Brain microvascular endothelial cell (primary cell): ENCODE measurements at regions not wholly inside any gene's neighbourhood (a gene's known extent, or its start where the extent isn't known, plus 50 kb on each side); places are given as distances from the start of the nearest gene placed in this dataset.
A peak's percentile ranks its signal among the peaks of the same experiment; 100 is the strongest.

Source experiments
- DNase-seq: peaks from one replicate; pipeline ENCODE4 v3.0.0-alpha.2; 2020
- H3K27ac ChIP-seq: fragments of 250-450 bp; sonication (Bioruptor Pico); 2 replicates; pipeline ENCODE4 v1.5.1; 2020; ENCODE audit warnings: mild to moderate bottlenecking, moderate library complexity
- H3K27me3 ChIP-seq: fragments of 250-450 bp; sonication (Bioruptor Pico); replicated peaks from 2 replicates; pipeline ENCODE4 v1.5.1; 2020; ENCODE audit warnings: mild to moderate bottlenecking
- H3K36me3 ChIP-seq: fragments of 250-450 bp; sonication (Bioruptor Pico); replicated peaks from 2 replicates; pipeline ENCODE4 v1.5.1; 2020; ENCODE audit warnings: mild to moderate bottlenecking
- H3K4me3 ChIP-seq: 2 replicates; pipeline ENCODE4 v1.5.1; 2011; ENCODE audit warnings: low read depth, mild to moderate bottlenecking, control low read depth, low read length, moderate library complexity
- in situ Hi-C: cut with HindIII; loops from 2 replicates; pipeline ENCODE4 v1.10.0; 2017; ENCODE audit warnings: low sequenced_read_pairs, low pct_ligation_motif_present
- TF ChIP-seq, protein P1 (sequence below): IDR thresholded peaks from 2 replicates; pipeline ENCODE4 v1.5.1; 2011; ENCODE audit warnings: low read depth, mild to moderate bottlenecking, moderate library complexity, low read length, control low read depth, inconsistent platforms; ENCODE audit errors: missing control alignments

DNA sequence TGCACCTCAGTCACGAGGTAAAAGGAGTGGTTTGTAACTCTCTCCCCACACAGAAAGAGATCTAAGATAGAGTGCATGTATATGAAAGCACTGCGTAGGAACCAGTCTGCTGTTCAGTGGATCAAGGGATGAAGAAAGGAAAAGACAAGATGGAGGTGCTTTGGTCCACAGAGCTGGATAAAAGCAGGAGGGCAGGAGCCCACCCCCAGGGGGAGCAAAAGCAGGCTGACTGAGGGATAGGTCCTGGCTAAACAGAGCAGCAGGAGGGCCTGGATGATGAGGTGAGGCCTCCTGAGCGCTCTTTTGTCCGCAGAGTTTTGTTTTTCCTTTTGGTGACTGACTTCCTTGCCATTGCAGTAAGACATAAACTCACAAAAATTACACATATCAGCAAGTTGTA, 293.5 kb upstream of the C9orf72 start:
- DNase-seq = no peak
- TF ChIP-seq, protein P1, sequence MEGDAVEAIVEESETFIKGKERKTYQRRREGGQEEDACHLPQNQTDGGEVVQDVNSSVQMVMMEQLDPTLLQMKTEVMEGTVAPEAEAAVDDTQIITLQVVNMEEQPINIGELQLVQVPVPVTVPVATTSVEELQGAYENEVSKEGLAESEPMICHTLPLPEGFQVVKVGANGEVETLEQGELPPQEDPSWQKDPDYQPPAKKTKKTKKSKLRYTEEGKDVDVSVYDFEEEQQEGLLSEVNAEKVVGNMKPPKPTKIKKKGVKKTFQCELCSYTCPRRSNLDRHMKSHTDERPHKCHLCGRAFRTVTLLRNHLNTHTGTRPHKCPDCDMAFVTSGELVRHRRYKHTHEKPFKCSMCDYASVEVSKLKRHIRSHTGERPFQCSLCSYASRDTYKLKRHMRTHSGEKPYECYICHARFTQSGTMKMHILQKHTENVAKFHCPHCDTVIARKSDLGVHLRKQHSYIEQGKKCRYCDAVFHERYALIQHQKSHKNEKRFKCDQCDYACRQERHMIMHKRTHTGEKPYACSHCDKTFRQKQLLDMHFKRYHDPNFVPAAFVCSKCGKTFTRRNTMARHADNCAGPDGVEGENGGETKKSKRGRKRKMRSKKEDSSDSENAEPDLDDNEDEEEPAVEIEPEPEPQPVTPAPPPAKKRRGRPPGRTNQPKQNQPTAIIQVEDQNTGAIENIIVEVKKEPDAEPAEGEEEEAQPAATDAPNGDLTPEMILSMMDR = no peak
- Histone ChIP-seq H3K27me3 (no peaks in the 10 kb centered on the region), H3K36me3 (no peaks in the 10 kb centered on the region), H3K27ac (no peak overlapping the region), H3K4me3 (no peak overlapping the region)
- in situ Hi-C loops = no loop called here

DNA sequence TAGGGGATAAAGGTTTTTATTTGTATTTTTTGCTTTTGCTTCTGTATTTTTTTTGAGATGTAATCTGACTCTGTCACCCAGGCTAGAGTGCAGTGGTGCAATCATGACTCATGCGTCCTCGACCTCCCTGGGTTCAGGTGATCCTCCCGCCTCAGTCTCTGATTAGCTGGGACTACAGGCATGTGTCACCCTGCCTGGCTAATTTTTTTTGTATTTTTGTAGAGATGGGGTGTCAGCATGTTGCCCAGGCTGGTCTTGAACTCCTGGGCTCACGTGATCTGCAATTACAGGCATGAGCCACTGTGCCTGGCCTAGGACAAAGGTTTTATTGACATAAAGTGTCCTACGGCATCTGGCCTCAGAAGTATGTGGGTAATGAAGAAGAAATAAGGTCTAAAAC, 297.1 kb upstream of the C9orf72 start:
- in situ Hi-C loops = no loop called here
- H3K36me3 ChIP-seq = no peaks in the 10 kb centered on the region
- no peak overlapping the region for H3K27ac ChIP-seq
- DNase-seq = peak; percentile 24
- TF ChIP-seq, protein P1 = no peak
- no peak overlapping the region for H3K4me3 ChIP-seq
- no peaks in the 10 kb centered on the region for H3K27me3 ChIP-seq

DNA sequence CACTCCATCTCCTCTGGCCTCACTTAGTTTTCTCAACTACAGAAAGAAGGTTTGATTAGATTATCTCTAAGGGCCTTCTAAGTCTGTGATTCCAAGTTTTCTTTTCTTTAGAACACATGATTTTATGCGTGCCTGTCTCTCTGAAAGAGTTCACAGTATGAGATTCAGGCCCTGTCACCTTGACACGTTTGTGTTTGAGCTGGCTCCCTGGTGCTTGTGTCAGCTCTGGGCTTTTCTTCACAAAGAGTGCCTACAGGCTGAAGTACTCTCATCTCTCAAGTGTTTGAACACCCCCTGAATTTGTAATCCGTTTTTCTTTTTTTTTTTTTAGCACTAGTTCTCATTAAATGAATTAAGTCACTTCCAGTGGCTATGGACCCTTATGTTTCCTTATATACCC, 306.9 kb upstream of the C9orf72 start:
- TF ChIP-seq, protein P1 = no peak
- in situ Hi-C loops = no loop called here
- Histone ChIP-seq H3K36me3 (no peaks in the 10 kb centered on the region), H3K27ac (no peak overlapping the region), H3K4me3 (no peak overlapping the region), H3K27me3 (no peaks in the 10 kb centered on the region)
- no peak for DNase-seq

DNA sequence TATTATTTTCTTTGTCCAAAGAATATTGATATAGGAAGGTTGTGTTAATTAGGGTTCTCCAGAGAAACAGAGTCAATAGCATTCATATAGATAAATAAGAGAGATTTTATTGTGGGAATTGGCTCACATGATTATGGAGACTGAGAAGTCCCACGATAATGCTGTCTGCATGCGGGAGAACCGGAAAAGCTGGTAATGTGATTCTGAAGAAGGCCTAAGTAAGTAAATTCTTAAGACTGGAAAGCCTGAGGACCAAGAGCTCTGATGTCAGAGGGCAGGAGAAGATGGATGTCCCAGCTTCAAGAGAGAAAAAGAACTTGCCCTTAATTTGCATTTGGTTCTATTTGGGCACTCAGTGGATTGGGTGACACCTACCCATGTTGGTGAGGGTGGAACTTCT, 307.4 kb upstream of the C9orf72 start:
- no peak overlapping the region for H3K4me3 ChIP-seq
- in situ Hi-C loops = no loop called here
- no peak for DNase-seq
- H3K27me3 ChIP-seq = no peaks in the 10 kb centered on the region
- H3K36me3 ChIP-seq = no peaks in the 10 kb centered on the region
- H3K27ac ChIP-seq = no peak overlapping the region
- TF ChIP-seq, protein P1 = no peak

DNA sequence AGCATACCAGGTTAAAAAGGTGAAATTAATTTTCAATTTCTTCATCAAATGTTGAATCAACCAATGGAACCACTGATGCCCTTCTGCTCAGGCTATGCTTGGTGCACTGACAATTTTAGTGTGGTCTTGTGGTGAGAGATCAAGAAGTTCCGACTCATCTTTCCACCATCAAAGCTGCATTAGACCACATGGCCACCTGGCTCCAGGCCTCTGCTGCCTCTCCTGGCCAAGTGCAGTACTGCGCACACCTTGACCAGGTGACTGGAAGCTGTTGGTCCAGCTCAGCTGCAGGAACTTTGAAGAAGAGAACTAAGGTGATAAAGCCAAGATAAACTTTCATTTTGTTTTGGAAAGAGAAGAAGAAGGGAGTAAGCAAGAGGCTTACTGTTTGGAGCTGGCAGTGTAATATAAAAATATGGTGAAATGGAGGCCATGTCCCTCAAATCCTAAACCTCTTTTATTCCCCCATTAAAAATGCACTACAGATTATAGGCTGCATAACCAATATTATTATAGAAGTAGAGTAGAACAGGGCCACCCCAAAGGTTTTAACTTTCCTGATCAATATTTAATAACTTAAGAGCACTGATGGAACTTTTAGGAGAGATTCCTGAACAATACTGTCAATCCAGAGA, 315.5 kb upstream of the C9orf72 start:
- no peaks in the 10 kb centered on the region for H3K27me3 ChIP-seq
- no peak overlapping the region for H3K4me3 ChIP-seq
- H3K27ac ChIP-seq = no peak overlapping the region
- TF ChIP-seq, protein P1 = peak; percentile 92
- in situ Hi-C loops = no loop called here
- peak; percentile 15 for DNase-seq
- no peaks in the 10 kb centered on the region for H3K36me3 ChIP-seq

DNA sequence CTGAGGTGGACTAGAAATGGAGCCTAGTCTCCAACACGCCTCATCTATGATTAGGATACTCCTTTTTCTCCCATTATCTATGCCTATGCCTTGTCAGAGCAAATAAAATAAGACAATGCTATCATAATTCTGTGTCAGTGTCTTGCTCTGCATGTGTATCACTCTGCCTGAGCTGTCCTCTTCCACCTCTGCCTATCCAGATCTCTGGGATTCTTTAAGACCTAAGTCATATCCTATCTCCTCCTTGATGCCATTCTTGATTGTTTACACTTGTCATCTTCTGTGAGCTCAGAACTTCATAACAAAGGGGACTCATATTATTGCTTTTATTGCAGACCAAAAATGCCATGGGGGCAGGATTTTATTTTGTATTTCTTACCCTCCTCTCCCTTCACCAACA, 351.2 kb upstream of the C9orf72 start:
- Histone ChIP-seq H3K4me3 (no peak overlapping the region), H3K27ac (no peak overlapping the region), H3K36me3 (no peaks in the 10 kb centered on the region), H3K27me3 (no peaks in the 10 kb centered on the region)
- in situ Hi-C loops = no loop called here
- DNase-seq = peak; percentile 1
- TF ChIP-seq, protein P1 = no peak
